H9 (cell line): ENCODE measurements at regions not wholly inside any gene's neighbourhood (a gene's known extent, or its start where the extent isn't known, plus 50 kb on each side); places are given as distances from the start of the nearest gene placed in this dataset.

Source experiments
- DNase-seq: peaks from one replicate; pipeline ENCODE4 v3.0.0-alpha.2; 2017
- H2AFZ ChIP-seq: one replicate; pipeline ENCODE4 v1.6.1; 2013; ENCODE audit warnings: mild to moderate bottlenecking, low read length, control low read depth, moderate library complexity
- H2AK5ac ChIP-seq: 2 replicates; pipeline ENCODE4 v1.6.1; 2013; ENCODE audit warnings: low read length, control low read depth, mixed read lengths; ENCODE audit not compliant: insufficient read length
- H2BK120ac ChIP-seq: one replicate; pipeline ENCODE4 v1.6.1; 2013; ENCODE audit warnings: low read depth, mild to moderate bottlenecking, low read length, control low read depth, inconsistent platforms; ENCODE audit not compliant: poor library complexity, severe bottlenecking
- H2BK12ac ChIP-seq: 2 replicates; pipeline ENCODE4 v1.6.1; 2013; ENCODE audit warnings: low read length, control low read depth, mixed read lengths, low read depth; ENCODE audit not compliant: insufficient read length
- H2BK15ac ChIP-seq: 2 replicates; pipeline ENCODE4 v1.6.1; 2013; ENCODE audit warnings: low read depth, low read length, control low read depth
- H2BK20ac ChIP-seq: one replicate; pipeline ENCODE4 v1.6.1; 2013; ENCODE audit warnings: low read depth, mild to moderate bottlenecking, low read length, control low read depth, inconsistent platforms; ENCODE audit not compliant: poor library complexity, severe bottlenecking
- H2BK5ac ChIP-seq: 2 replicates; pipeline ENCODE4 v1.6.1; 2013; ENCODE audit warnings: low read length, control low read depth, mixed read lengths; ENCODE audit not compliant: insufficient read length
- H3K14ac ChIP-seq: 2 replicates; pipeline ENCODE4 v1.6.1; 2013; ENCODE audit warnings: low read length, control low read depth; ENCODE audit not compliant: insufficient read depth
- H3K18ac ChIP-seq: 2 replicates; pipeline ENCODE4 v1.6.1; 2013; ENCODE audit warnings: low read depth, mild to moderate bottlenecking, mixed read lengths, low read length, control low read depth; ENCODE audit not compliant: insufficient read length
- H3K23ac ChIP-seq: 2 replicates; pipeline ENCODE4 v1.6.1; 2013; ENCODE audit warnings: low read length, control low read depth, mixed read lengths, low read depth; ENCODE audit not compliant: insufficient read length
- H3K23me2 ChIP-seq: 2 replicates; pipeline ENCODE4 v1.6.1; 2013; ENCODE audit warnings: low read depth, mild to moderate bottlenecking, mixed read lengths, low read length, control low read depth; ENCODE audit not compliant: insufficient read length, poor library complexity, severe bottlenecking
- H3K27ac ChIP-seq: 2 replicates; pipeline ENCODE4 v1.5.1; 2013; ENCODE audit warnings: low read length, control low read depth, mixed read lengths, low read depth; ENCODE audit not compliant: insufficient read length
- H3K27me3 ChIP-seq: 2 replicates; pipeline ENCODE4 v1.6.1; 2013; ENCODE audit warnings: low read length, control low read depth, inconsistent platforms; ENCODE audit not compliant: insufficient read depth
- H3K4ac ChIP-seq: 2 replicates; pipeline ENCODE4 v1.6.1; 2013; ENCODE audit warnings: low read depth, mild to moderate bottlenecking, control low read depth, inconsistent platforms, low read length, moderate library complexity
- H3K4me1 ChIP-seq: 2 replicates; pipeline ENCODE4 v1.6.1; 2013; ENCODE audit warnings: low read length, control low read depth, inconsistent platforms; ENCODE audit not compliant: insufficient read depth
- H3K4me2 ChIP-seq: 2 replicates; pipeline ENCODE4 v1.6.1; 2013; ENCODE audit warnings: low read length, control low read depth, mixed read lengths; ENCODE audit not compliant: insufficient read length, insufficient read depth
- H3K56ac ChIP-seq: 2 replicates; pipeline ENCODE4 v1.6.1; 2013; ENCODE audit warnings: low read depth, mild to moderate bottlenecking, mixed read lengths, low read length, control low read depth; ENCODE audit not compliant: insufficient read length
- H3K79me1 ChIP-seq: 2 replicates; pipeline ENCODE4 v1.6.1; 2013; ENCODE audit warnings: low read depth, mild to moderate bottlenecking, moderate library complexity, low read length, control low read depth, inconsistent platforms; ENCODE audit not compliant: insufficient read depth, poor library complexity, severe bottlenecking
- H3K79me2 ChIP-seq: 2 replicates; pipeline ENCODE4 v1.6.1; 2013; ENCODE audit warnings: low read length, control low read depth, inconsistent platforms; ENCODE audit not compliant: insufficient read depth
- H3K9ac ChIP-seq: 2 replicates; pipeline ENCODE4 v1.6.1; 2013; ENCODE audit warnings: low read length, control low read depth, mixed read lengths; ENCODE audit not compliant: insufficient read length; ENCODE audit errors: extremely low read depth
- H3K9me3 ChIP-seq: one replicate; pipeline ENCODE4 v1.6.1; 2013; ENCODE audit warnings: low read depth, low read length, inconsistent platforms; ENCODE audit not compliant: control insufficient read depth
- H3T11ph ChIP-seq: one replicate; pipeline ENCODE4 v1.6.1; 2013; ENCODE audit warnings: mild to moderate bottlenecking, low read length, control low read depth, inconsistent platforms
- H4K20me1 ChIP-seq: one replicate; pipeline ENCODE4 v1.6.1; 2013; ENCODE audit not compliant: control insufficient read depth, insufficient read length, insufficient read depth
- H4K5ac ChIP-seq: 2 replicates; pipeline ENCODE4 v1.6.1; 2013; ENCODE audit warnings: low read depth, mild to moderate bottlenecking, mixed read lengths, low read length, control low read depth; ENCODE audit not compliant: insufficient read length
- H4K8ac ChIP-seq: replicated peaks from 2 replicates; pipeline ENCODE4 v1.6.1; 2013; ENCODE audit warnings: low read length, control low read depth, mixed read lengths, low read depth; ENCODE audit not compliant: insufficient read length
- H4K91ac ChIP-seq: 2 replicates; pipeline ENCODE4 v1.6.1; 2013; ENCODE audit warnings: low read depth, mild to moderate bottlenecking, moderate library complexity, mixed read lengths, low read length, control low read depth; ENCODE audit not compliant: insufficient read length
- H3K27ac Mint-ChIP-seq, 3 experiments: 2 replicates in 2 of 3; 3 replicates in 1 of 3; pipeline ENCODE4 v1.8.0; 2020 to 2021; ENCODE audit warnings: mixed read lengths in 3 of 3, mild to moderate bottlenecking in 1 of 3, moderate library complexity in 1 of 3
- H3K27me3 Mint-ChIP-seq: 2 replicates; pipeline ENCODE4 v1.8.0; 2021; ENCODE audit warnings: low read depth, mild to moderate bottlenecking, moderate library complexity, mixed read lengths
- H3K36me3 Mint-ChIP-seq, 3 experiments: 2 replicates in 2 of 3; 3 replicates in 1 of 3; pipeline ENCODE4 v1.8.0; 2020 to 2021; ENCODE audit warnings: low read depth in 3 of 3, mixed read lengths in 3 of 3; ENCODE audit not compliant: insufficient read depth in 1 of 3
- H3K4me1 Mint-ChIP-seq, 2 experiments: 2 replicates each; pipeline ENCODE4 v1.8.0; 2020; ENCODE audit warnings: mixed read lengths in 2 of 2
- H3K4me3 Mint-ChIP-seq, 2 experiments: 2 replicates in 1 of 2; 3 replicates in 1 of 2; pipeline ENCODE4 v1.8.0; 2020 to 2021; ENCODE audit warnings: mild to moderate bottlenecking in 2 of 2, mixed read lengths in 2 of 2, moderate library complexity in 1 of 2
- H3K9me3 Mint-ChIP-seq, 2 experiments: 2 replicates in 1 of 2; 3 replicates in 1 of 2; pipeline ENCODE4 v1.8.0; 2020; ENCODE audit warnings: mild to moderate bottlenecking in 2 of 2, mixed read lengths in 2 of 2, moderate library complexity in 1 of 2
- CTCF ChIP-seq: fragments of 200-600 bp; sonication (generic); conservative IDR thresholded peaks from 3 replicates; pipeline ENCODE4 v1.8.0; 2021; ENCODE audit warnings: antibody characterized with exemption, mild to moderate bottlenecking
- WGBS: extraction: QIAGEN DNeasy Blood & Tissue Kit; methylation state at CpG from one replicate; pipeline ENCODE4 v1.1.7; 2013; ENCODE audit warnings: missing lambda C conversion rate, low lambda C conversion rate, mixed read lengths; ENCODE audit not compliant: insufficient read length; ENCODE audit errors: extremely low coverage; 5-methylcytosine and 5-hydroxymethylcytosine counted together

DNA sequence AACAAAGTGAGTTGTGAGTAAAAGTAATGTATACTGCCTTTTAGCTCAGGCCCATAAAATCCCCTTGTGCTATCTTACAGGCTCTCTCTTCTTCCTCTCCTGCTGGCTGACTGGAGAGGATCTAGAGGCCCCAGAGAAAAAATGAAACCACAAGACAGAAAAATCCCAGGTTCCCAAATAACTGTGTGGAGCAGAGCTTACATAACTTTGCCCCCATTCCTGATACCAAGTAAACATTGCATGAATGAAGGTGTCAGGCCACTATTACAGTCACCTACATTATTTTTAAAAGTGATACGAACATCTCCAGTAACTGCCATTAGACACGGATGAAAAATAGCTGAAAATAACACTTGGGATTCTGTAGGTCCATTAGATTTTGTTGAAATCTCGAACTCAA lies 386.0 kb upstream of the NR5A2 start:
- no peaks in the 10 kb centered on the region for H3K4me1 ChIP-seq
- H4K20me1 ChIP-seq: no peaks in the 10 kb centered on the region
- H3K9ac ChIP-seq: no peak overlapping the region
- no peak overlapping the region for H3K27ac Mint-ChIP-seq
- no peaks in the 10 kb centered on the region for H3K79me2 ChIP-seq
- H3T11ph ChIP-seq: no peak overlapping the region
- no peak overlapping the region for H3K23ac ChIP-seq
- no peak overlapping the region for H2BK5ac ChIP-seq
- no peak overlapping the region for H2BK15ac ChIP-seq
- H3K18ac ChIP-seq: no peak overlapping the region
- H3K23me2 ChIP-seq: no peaks in the 10 kb centered on the region
- H3K4me2 ChIP-seq: no peak overlapping the region
- H3K4me3 Mint-ChIP-seq: no peak overlapping the region
- no peak overlapping the region for H2BK12ac ChIP-seq
- H3K9me3 ChIP-seq: no peaks in the 10 kb centered on the region
- H3K36me3 Mint-ChIP-seq: peaks cover 0 to 2% (median under 1%) of the 10 kb centered on the region in 3 experiments; a peak in 3 of 7 replicates
- H2AFZ ChIP-seq: no peak overlapping the region
- no peak overlapping the region for H4K91ac ChIP-seq
- H2AK5ac ChIP-seq: no peak overlapping the region
- WGBS: no CpG with 5 or more reads among the region's 3 CpGs
- peaks cover 3 to 6% of the 10 kb centered on the region in 2 experiments; a peak in 3 of 5 replicates for H3K9me3 Mint-ChIP-seq
- no peak overlapping the region for H2BK20ac ChIP-seq
- DNase-seq: no peak
- no peak for TF ChIP-seq CTCF
- H3K4me1 Mint-ChIP-seq: peaks cover 0 to 3% of the 10 kb centered on the region in 2 experiments; a peak in 1 of 4 replicates
- no peak overlapping the region for H3K27ac ChIP-seq
- H3K79me1 ChIP-seq: no peaks in the 10 kb centered on the region
- no peaks in the 10 kb centered on the region for H3K27me3 ChIP-seq
- H3K14ac ChIP-seq: no peak overlapping the region
- H3K4ac ChIP-seq: no peak overlapping the region
- H2BK120ac ChIP-seq: no peak overlapping the region
- H4K5ac ChIP-seq: no peak overlapping the region
- H4K8ac ChIP-seq: no peak overlapping the region
- H3K56ac ChIP-seq: no peak overlapping the region
- H3K27me3 Mint-ChIP-seq: no peaks in the 10 kb centered on the region
